Activated CD8-positive, alpha-beta memory T cell treated with anti-CD3 and anti-CD28 coated beads for 4 hours (primary cell): ENCODE measurements at regions not wholly inside any gene's neighbourhood (a gene's known extent, or its start where the extent isn't known, plus 50 kb on each side); places are given as distances from the start of the nearest gene placed in this dataset.
A peak's percentile ranks its signal among the peaks of the same experiment; 100 is the strongest.

Source experiments
- DNase-seq, 2 donors: peaks; one replicate each; pipeline ENCODE4 v3.0.0-alpha.2; 2020; ENCODE audit warnings: low read depth in 2 of 2

DNA sequence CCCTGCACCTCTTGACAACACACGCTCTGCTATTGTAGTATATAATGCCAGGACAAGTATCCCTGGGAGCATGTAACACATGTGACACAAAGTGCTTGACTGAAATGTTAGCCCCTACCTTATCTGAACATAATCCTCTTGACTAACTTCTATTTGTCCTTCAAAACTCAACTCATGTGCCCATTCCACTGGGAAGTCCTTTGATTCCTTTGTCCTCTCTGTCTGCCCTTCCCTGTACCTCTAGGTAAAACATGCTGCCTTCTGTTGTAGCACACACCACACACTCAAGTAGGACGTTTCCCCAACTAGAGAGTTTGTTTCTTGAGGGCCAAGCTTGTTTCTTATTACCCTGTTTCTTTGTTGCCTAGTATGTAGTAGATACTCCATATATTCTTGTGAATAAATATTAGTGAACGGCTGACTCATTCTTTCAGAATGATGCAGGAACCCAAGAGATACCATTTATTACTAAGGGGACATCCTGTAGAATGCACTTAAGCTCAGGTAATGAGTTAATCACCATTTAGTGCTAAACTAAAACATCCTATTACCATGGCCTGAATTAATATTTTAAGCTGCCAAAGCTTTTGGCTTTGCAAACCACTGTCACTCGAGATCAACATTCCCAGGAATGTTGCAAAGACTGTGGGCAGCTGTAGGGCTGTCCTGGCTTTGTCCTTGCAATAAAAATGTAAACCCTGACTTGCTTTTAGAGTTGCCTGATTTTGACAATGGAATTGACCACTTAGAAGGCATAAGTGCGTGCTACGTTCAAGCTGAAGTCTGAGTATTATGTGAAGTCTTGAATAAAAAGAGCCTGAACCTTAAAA, 313.4 kb downstream of the COG6 start:
- DNase-seq: no peak

DNA sequence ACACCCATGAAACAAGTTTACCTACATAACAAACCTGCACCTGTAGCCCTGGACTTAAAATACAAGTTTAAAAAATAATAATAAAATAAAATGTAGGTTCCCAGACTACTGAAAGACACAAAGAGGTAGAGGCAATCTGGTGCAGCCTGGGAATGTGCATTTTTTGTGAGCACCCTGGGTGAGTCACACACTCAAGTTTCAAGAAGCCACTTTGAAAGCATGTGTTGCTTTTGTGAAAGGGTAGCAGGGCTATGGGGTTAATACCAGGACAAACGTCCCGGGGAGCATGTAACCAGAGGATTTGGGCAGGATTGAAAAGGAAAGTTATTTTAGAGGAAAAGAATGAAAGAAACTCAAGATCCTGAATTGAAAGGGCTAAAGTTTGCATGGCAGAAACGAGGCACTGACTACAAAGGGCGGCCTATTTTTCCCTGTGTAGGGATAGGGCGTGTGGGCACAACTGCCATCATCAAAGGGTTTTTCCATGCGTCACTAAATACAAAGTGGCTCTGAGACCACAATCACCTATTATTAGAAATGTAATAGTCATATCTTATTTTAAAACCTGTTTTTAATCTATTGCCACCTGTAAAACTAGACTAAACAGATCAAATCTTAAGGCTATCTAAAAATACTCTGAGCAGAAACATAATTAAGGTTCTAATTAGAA, 314.9 kb downstream of the COG6 start:
- no peak for DNase-seq

GRCh38 chr13:39971526-39971925, 316.1 kb downstream of the COG6 start:
- no peak for DNase-seq

DNA sequence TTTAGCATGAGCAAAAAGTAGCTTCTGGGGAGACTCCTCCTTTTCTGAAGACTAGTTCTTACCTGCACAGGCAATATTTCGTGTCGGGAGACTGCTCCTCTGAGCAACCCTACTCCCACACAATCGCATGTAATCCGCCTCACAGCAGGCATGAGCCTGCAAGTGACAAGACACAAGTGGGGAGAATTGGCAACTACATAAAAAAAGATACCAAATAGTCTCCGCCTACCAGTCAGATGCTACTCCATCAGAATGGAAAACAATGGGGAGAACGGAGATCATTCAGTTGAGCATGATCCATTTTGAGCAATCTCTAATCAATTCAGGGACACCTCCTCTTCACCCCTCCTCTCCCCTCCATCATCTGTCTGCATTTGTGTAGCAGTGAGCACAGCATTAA, 321.0 kb downstream of the COG6 start:
- no peak for DNase-seq

- no peak for DNase-seq
These were observed 325.6 kb downstream of the COG6 start for GRCh38 chr13:39981056-39981455.

- no peak for DNase-seq
These were observed 327.3 kb downstream of the COG6 start for GRCh38 chr13:39982745-39983144.

GRCh38 chr13:39985071-39985470, 329.6 kb downstream of the COG6 start:
- no peak for DNase-seq

DNA sequence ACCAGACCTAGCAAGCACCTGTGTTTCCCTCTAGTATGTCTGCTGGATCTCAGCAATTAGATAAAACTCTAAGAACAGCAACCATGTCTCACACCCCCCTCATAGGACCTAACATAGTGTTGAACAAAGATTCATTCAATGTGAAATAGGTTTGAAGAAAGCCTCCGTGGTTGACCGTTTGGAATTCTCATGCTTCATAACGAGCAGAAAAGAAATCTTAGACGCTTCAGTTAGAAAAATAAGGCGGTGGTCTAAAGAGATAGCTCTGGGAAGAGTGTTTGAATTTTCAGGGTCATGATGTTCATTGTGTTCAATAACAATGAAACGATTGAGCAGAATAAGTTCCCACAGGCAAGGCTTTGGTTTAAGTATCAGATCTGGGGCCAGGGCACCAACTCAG, 332.9 kb downstream of the COG6 start:
- DNase-seq: no peak

DNA sequence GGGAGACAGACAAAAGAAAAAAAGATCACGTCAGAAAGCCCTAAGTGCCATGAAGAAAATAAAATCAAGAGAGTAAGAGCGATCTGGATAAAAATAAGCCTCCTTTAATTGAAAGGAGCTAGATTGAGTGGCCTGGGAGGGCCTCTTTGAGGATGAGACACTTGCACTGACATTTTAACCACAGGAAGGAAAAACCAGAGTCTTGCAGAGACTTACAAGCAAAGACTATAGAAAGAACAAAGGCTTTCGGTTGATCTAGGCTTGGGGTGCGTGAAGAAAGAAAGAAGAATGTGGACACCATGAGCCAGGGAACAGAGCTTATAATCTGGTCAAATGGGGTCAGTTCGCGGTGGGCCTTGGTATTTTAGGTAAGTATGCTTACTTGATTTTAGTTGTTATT, 342.7 kb downstream of the COG6 start:
- no peak for DNase-seq

- DNase-seq: no peak
These were observed 346.6 kb downstream of the COG6 start for GRCh38 chr13:40002016-40002415.

DNA sequence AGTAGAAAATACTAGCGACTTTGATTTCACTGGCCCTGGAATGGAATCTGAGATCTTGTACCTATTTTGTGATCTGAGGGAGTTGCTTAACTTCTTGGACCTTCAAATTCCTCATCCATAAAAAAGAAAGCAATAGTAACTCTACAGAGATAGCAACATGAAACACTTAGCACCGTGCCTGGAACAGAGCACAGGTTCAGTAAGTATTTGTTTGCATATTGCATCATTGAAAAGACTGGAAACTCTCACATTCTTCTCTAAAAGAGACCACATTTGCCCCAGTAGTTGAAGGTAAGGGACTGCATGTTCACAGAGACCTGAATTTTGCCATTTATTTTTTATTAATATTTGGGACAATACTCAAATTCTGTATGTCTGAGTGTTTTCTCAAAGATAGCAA, 358.1 kb downstream of the COG6 start:
- no peak for DNase-seq

DNA sequence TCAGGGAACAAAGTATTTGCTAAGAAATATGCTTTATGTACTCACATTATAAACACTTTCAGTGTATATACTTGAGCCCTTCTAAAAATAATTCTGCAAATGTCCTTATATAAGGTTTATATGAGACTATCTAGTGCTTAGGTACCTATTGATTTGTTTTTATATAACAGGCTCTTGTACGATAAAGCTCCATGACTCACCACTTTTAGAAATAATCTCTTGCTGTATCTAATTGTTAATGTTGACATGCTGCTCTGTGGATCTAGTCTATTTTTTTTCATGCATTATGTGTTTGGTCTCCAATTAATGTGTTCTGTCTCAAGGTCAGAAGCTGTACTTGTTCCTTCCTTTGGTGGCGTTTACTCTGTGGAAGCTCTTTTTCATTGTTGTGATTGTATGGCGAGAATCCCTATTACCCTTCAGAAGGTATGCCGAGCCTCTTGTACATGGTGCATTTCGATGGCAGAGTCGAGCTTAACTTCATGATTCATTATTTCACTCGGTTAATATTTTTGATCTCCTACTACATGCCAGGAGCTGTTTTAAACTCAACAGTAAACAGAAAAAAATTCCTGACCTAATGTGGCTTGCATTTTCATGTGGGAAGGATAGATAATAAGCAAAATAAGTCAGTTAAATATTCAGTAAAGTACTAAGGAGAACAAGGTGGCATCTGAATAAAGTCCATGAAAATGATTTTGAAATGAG, 361.6 kb downstream of the COG6 start:
- DNase-seq: no peak

- no peak for DNase-seq
These were observed 362.3 kb downstream of the COG6 start for GRCh38 chr13:40017662-40018262.

DNA sequence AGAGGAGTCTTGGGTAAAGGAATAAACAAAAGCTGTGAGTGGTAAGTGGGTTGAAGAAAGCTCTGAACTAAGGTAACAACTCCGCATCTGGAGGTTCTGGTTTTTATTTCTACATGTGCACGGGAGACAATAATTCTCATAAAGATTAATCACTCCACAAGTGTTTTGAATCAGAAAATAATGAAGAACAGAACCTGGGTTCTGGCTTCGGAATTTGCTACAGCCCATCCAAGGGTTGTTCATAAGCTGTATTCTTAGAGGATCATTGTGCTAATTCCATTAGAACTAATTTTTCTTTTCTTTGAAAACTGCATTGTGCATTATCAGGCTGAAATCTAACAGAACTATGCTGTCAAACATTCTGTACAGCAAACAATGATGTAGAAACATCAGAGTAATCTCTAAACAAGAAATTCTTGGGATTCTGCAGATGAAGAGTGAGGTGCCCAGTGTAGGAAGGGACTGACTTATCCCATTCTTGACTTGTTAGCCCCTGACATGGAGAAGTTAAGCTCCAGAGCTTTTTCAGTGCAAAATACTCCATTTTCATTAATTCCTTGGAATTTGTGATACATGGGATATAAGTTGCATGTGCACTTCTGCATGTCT, 368.2 kb downstream of the COG6 start:
- DNase-seq: no peak

GRCh38 chr13:40024204-40024966, 368.9 kb downstream of the COG6 start:
- DNase-seq: no peak

DNA sequence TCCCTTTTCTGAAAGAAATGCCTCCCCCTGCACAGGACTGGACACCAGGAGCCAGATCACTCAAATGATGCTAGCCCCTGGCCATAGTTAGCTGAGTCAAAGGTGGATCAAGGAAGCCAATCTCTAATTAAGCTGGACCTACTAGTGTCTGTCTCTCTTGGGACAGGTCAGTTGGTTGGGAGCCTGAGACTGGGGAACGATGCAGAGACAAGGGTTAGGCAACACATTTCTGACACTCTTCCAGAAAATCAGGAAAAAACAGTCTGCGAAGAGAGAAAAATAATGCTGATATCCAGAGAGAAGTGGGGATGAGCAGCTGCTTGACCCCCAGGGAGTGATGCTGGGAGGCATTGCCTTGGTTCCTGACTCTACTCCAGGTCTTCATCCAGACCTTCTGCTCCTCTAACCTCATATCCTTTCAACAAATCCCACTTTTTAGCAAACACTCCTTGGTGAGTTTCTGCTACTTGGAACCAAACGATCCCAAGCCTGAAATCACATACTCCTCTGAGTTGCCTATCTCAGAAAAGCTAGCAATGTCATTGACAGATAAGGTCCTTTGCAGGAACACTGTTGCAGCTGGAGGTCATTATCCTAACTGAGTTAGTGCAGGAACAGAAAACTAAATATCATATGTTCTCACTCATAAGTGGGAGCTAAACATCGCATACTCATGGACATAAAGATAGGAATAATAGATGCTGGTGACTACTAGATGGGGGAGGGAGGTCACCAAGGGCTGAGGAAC, 369.7 kb downstream of the COG6 start:
- no peak for DNase-seq

- peak; percentile 20 to 39 for DNase-seq
These were observed 370.7 kb downstream of the COG6 start for GRCh38 chr13:40026174-40026585.

DNA sequence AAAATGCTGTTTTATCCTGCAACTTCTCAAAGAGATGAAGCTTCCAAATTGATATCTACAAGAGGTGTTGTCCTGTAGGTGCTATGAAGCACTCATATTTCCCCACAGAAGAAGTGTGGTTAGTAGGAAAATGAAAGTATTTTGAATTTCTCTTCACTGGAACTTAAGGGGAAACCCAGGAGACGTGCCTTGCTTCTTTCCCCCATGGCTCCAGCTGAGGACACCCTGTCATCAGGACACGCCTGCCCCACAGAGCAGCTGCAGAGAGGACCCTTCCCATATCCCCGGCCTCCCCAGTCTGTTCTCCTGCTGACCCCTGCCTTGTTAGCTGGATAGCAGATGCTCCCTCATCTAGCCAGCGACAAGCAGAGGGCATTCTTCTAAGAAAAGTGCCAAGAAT, 371.3 kb downstream of the COG6 start:
- peak in 1 of 2 donors; percentile 35 for DNase-seq

GRCh38 chr13:40028446-40028845, 373.0 kb downstream of the COG6 start:
- DNase-seq: no peak

DNA sequence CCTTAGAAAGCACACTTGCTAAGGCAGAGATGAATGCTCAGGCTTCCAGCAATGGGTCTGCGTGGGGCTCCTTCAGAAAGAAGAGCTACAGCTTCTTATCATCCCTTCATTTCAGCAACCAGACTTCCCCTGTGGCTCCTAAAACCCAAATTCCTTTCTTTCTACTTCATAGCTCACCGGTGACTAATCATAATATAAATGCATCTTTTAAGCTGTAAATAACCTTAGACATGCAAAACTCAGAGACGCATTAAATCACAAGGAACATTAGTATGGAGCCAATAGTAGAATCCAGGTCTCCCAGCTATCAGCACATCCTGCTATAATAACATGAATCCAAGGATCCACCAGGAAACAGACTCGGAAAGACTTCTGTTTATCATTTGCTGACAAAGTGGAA, 375.6 kb downstream of the COG6 start:
- no peak for DNase-seq
